ENCODE measurements at regions not wholly inside any gene's neighbourhood (a gene's known extent, or its start where the extent isn't known, plus 50 kb on each side); places are given as distances from the start of the nearest gene placed in this dataset.

DNA sequence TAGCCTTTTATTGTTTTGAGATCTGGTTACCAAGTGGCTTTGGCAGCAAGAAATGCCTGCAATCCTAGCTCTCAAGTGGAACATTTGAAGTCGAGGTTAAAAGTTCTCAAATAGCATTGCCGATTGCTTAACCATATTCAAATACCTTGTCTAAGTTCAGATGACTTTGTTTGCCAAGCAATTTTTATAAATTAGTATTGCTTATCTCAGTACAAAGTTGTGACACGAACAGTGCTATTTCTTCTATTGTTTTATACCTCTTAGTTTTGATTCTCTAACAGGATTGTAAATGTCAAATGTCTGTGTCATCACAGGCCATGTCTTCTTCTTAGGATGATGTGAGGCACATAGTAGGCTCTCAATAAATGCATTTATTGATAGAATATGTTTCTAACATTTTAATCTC is 633.3 kb downstream of the PTPRC start:
- Histone ChIP-seq H3K9ac (ENCODE audit: control insufficient read depth, insufficient read depth, low read length) (no peak overlapping the region), H3K27ac (ENCODE audit: control insufficient read depth, insufficient read depth) (no peak overlapping the region), H3K4me3 (no peak overlapping the region), H4K20me1 (ENCODE audit: control insufficient read depth, insufficient read depth) (no peaks in the 10 kb centered on the region), H3K4me1 (ENCODE audit: control insufficient read depth, insufficient read depth, low read length) (peaks cover 5% of the 10 kb centered on the region; the same call in 1 of the 2 replicates), H3K9me3 (replicated peaks; ENCODE audit: control insufficient read depth, insufficient read depth, low read length) (no peaks in the 10 kb centered on the region; the same call in 2 of the 3 replicates), H3K36me3 (ENCODE audit: control insufficient read depth in 2 of 2, insufficient read depth in 2 of 2, low read length in 1 of 2) (no peaks in the 10 kb centered on the region), H3K27me3 (replicated peaks in 1 of 2; ENCODE audit: control insufficient read depth in 2 of 2, insufficient read depth in 2 of 2, low read length in 1 of 2) (no peaks in the 10 kb centered on the region), H3K79me2 (ENCODE audit: control insufficient read depth, insufficient read depth, low read length) (no peaks in the 10 kb centered on the region), H3K4me2 (ENCODE audit: control insufficient read depth, insufficient read depth) (no peak overlapping the region), H2AFZ (ENCODE audit: control insufficient read depth, low read depth, low read length) (no peak overlapping the region)
- WGBS (ENCODE audit: insufficient coverage, insufficient replicate concordance, low lambda C conversion rate, missing lambda C conversion rate): 46% methylated on average over 3 of the region's 3 CpGs
- ATAC-seq (no peak), DNase-seq (ENCODE audit: low read depth, low spot score) (no peak), FAIRE-seq (no peak)
- POLR2A ChIA-PET: interaction anchor here (1.2 kb wide), 1 partner anchor 8 kb away, joined by 3 read pairs; no protein-coding TSS in a partner anchor
- SMC1A ChIA-PET (ENCODE audit: uncharacterized antibody, unreplicated experiment): interaction anchor here (0.9 to 2.0 kb wide), 5 partner anchors 9 to 379 kb away, joined by 3 to 6 read pairs (median 3); no protein-coding TSS in a partner anchor
- no TSS peak for BruUV-seq (replicated peaks)
- intact Hi-C loops (cut with micrococcal nuclease; ENCODE audit: unreplicated experiment) (loop anchor here (5.0 kb wide), 2 partner anchors 100 to 130 kb away; no protein-coding TSS in a partner anchor), in situ Hi-C loops (cut with MboI) (no loop called here)
- CTCF ChIA-PET: interaction anchor here (0.7 kb wide), 1 partner anchor 9 kb away, joined by 3 read pairs; no protein-coding TSS in a partner anchor
- RAD21 ChIA-PET (ENCODE audit: unreplicated experiment): no interaction called here
- TF ChIP-seq, protein P1, sequence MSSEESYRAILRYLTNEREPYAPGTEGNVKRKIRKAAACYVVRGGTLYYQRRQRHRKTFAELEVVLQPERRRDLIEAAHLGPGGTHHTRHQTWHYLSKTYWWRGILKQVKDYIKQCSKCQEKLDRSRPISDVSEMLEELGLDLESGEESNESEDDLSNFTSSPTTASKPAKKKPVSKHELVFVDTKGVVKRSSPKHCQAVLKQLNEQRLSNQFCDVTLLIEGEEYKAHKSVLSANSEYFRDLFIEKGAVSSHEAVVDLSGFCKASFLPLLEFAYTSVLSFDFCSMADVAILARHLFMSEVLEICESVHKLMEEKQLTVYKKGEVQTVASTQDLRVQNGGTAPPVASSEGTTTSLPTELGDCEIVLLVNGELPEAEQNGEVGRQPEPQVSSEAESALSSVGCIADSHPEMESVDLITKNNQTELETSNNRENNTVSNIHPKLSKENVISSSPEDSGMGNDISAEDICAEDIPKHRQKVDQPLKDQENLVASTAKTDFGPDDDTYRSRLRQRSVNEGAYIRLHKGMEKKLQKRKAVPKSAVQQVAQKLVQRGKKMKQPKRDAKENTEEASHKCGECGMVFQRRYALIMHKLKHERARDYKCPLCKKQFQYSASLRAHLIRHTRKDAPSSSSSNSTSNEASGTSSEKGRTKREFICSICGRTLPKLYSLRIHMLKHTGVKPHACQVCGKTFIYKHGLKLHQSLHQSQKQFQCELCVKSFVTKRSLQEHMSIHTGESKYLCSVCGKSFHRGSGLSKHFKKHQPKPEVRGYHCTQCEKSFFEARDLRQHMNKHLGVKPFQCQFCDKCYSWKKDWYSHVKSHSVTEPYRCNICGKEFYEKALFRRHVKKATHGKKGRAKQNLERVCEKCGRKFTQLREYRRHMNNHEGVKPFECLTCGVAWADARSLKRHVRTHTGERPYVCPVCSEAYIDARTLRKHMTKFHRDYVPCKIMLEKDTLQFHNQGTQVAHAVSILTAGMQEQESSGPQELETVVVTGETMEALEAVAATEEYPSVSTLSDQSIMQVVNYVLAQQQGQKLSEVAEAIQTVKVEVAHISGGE (CRISPR knock-in tag; IDR thresholded peaks at IDR 0.05): no peak
- no peak for TF ChIP-seq MXI1 (IDR thresholded peaks at IDR 0.05; ENCODE audit: low read depth, low read length)
- no peak for TF ChIP-seq SRF (IDR thresholded peaks at IDR 0.05; ENCODE audit: low read depth in 2 of 2, low read length in 2 of 2)
- no peak for TF ChIP-seq CBX5 (IDR thresholded peaks at IDR 0.05; ENCODE audit: low read depth)
- TF ChIP-seq DPF2 (IDR thresholded peaks at IDR 0.05): no peak
- TF ChIP-seq SREBF2 (IDR thresholded peaks at IDR 0.05; ENCODE audit: low read length): no peak
- TF ChIP-seq MEF2A (IDR thresholded peaks at IDR 0.05; ENCODE audit: insufficient read depth, low read depth, low read length): no peak
- no peak for TF ChIP-seq EED (IDR thresholded peaks at IDR 0.05; ENCODE audit: low read depth)
- TF ChIP-seq, protein P2, sequence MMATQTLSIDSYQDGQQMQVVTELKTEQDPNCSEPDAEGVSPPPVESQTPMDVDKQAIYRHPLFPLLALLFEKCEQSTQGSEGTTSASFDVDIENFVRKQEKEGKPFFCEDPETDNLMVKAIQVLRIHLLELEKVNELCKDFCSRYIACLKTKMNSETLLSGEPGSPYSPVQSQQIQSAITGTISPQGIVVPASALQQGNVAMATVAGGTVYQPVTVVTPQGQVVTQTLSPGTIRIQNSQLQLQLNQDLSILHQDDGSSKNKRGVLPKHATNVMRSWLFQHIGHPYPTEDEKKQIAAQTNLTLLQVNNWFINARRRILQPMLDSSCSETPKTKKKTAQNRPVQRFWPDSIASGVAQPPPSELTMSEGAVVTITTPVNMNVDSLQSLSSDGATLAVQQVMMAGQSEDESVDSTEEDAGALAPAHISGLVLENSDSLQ (IDR thresholded peaks at IDR 0.05): no peak
- no peak for TF ChIP-seq HCFC1 (IDR thresholded peaks at IDR 0.05; ENCODE audit: low read length)
- no peak for TF ChIP-seq JUND (IDR thresholded peaks at IDR 0.05; ENCODE audit: low read depth, low read length)
- no peak for TF ChIP-seq MTA2 (IDR thresholded peaks at IDR 0.05; ENCODE audit: low read depth)
- TF ChIP-seq MEF2B (IDR thresholded peaks at IDR 0.05; ENCODE audit: partially characterized antibody, poor library complexity, severe bottlenecking): no peak
- TF ChIP-seq PAX8 (IDR thresholded peaks at IDR 0.05): no peak
- TF ChIP-seq, protein P3, sequence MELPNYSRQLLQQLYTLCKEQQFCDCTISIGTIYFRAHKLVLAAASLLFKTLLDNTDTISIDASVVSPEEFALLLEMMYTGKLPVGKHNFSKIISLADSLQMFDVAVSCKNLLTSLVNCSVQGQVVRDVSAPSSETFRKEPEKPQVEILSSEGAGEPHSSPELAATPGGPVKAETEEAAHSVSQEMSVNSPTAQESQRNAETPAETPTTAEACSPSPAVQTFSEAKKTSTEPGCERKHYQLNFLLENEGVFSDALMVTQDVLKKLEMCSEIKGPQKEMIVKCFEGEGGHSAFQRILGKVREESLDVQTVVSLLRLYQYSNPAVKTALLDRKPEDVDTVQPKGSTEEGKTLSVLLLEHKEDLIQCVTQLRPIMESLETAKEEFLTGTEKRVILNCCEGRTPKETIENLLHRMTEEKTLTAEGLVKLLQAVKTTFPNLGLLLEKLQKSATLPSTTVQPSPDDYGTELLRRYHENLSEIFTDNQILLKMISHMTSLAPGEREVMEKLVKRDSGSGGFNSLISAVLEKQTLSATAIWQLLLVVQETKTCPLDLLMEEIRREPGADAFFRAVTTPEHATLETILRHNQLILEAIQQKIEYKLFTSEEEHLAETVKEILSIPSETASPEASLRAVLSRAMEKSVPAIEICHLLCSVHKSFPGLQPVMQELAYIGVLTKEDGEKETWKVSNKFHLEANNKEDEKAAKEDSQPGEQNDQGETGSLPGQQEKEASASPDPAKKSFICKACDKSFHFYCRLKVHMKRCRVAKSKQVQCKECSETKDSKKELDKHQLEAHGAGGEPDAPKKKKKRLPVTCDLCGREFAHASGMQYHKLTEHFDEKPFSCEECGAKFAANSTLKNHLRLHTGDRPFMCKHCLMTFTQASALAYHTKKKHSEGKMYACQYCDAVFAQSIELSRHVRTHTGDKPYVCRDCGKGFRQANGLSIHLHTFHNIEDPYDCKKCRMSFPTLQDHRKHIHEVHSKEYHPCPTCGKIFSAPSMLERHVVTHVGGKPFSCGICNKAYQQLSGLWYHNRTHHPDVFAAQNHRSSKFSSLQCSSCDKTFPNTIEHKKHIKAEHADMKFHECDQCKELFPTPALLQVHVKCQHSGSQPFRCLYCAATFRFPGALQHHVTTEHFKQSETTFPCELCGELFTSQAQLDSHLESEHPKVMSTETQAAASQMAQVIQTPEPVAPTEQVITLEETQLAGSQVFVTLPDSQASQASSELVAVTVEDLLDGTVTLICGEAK (IDR thresholded peaks at IDR 0.05; ENCODE audit: borderline replicate concordance): no peak
